HCT116 (cell line): ENCODE measurements at regions not wholly inside any gene's neighbourhood (a gene's known extent, or its start where the extent isn't known, plus 50 kb on each side); places are given as distances from the start of the nearest gene placed in this dataset.

ENCODE experiments used
- ATAC-seq: fragments of 200-7000 bp; cut with Tn5 transposase; 2 replicates; pipeline ENCODE4 v1.9.1; 2020; ENCODE audit warnings: mild to moderate bottlenecking, moderate library complexity
- BruUV-seq: library from RNA; stranded (reverse); fragments of 400-500 nt; replicated peaks from 2 replicates; lab custom pipeline; 2021; lab: Mats Ljungman, UMichigan
- CTCF ChIA-PET: fragments of 300-600 bp; sonication (Branson Sonifier 250); formaldehyde crosslinking; loops from one replicate; lab custom pipeline; 2021; ENCODE audit warnings: antibody characterized with exemption; lab: Charles Lee
- POLR2A ChIA-PET: fragments of 300-600, 350-600 bp; sonication (Branson Sonifier 250); formaldehyde crosslinking; loops from one replicate; lab custom pipeline; 2021; ENCODE audit warnings: antibody characterized with exemption; lab: Charles Lee
- RAD21 ChIA-PET, 2 experiments: fragments of 300-600 bp; sonication (Branson Sonifier 250); formaldehyde crosslinking; loops; one replicate each; lab custom pipeline; 2023; ENCODE audit warnings: low total read pairs in 2 of 2; ENCODE audit not compliant: uncharacterized antibody in 2 of 2, unreplicated experiment in 2 of 2, low non-redundant PET in 1 of 2; lab: Charles Lee
- DNase-seq: peaks from one replicate; pipeline ENCODE4 v3.0.0-alpha.2; 2010; ENCODE audit warnings: low read depth, low spot score
- H2AFZ ChIP-seq: fragments of 200-600 bp; shearing (Covaris generic), sonication (generic); 2 replicates; pipeline ENCODE4 v1.6.1; 2017; ENCODE audit warnings: low read depth, mixed run types, mixed read lengths, antibody characterized with exemption, low read length; ENCODE audit not compliant: poor library complexity, severe bottlenecking
- H3K27ac ChIP-seq: 2 replicates; pipeline ENCODE4 v1.5.1; 2012; ENCODE audit warnings: low read depth, low read length
- H3K27me3 ChIP-seq: fragments of 200-600 bp; sonication (generic); 2 replicates; pipeline ENCODE4 v1.6.1; 2016; ENCODE audit warnings: mixed run types, low read length, mixed read lengths; ENCODE audit not compliant: insufficient read depth
- H3K36me3 ChIP-seq, 2 experiments: fragments of 200-500 bp in 1 of 2; fragments of 200-600 bp in 1 of 2; sonication (Bioruptor generic) in 1 of 2; sonication (generic) in 1 of 2; 2 replicates each; pipeline versions ENCODE4 v1.5.1 to v1.6.1; 2014 to 2016; ENCODE audit warnings: low read length in 2 of 2, inconsistent platforms in 1 of 2, mixed read lengths in 1 of 2, mixed run types in 1 of 2; ENCODE audit not compliant: insufficient read depth in 2 of 2, control insufficient read depth in 1 of 2
- H3K4me1 ChIP-seq, 2 experiments: fragments of 200-600 bp in 1 of 2; sonication (generic) in 1 of 2; 2 replicates each; pipeline versions ENCODE4 v1.5.1 to v1.6.1; 2012 to 2017; ENCODE audit warnings: low read length in 2 of 2, inconsistent platforms in 1 of 2, mild to moderate bottlenecking in 1 of 2, mixed read lengths in 1 of 2, mixed run types in 1 of 2, moderate library complexity in 1 of 2; ENCODE audit not compliant: insufficient read depth in 2 of 2, control insufficient read depth in 1 of 2
- H3K4me2 ChIP-seq: fragments of 200-600 bp; sonication (generic); 2 replicates; pipeline ENCODE4 v1.6.1; 2017; ENCODE audit warnings: mixed run types, low read length, mixed read lengths
- H3K4me3 ChIP-seq, 2 experiments: fragments of 200-600 bp in 1 of 2; sonication (generic) in 1 of 2; replicated peaks in 1 of 2; 2 replicates each; pipeline ENCODE4 v1.5.1; 2011 to 2016; ENCODE audit warnings: low read length in 2 of 2, control low read depth in 1 of 2, low read depth in 1 of 2, mild to moderate bottlenecking in 1 of 2, mixed read lengths in 1 of 2, mixed run types in 1 of 2
- H3K79me2 ChIP-seq: fragments of 200-600 bp; sonication (generic); 2 replicates; pipeline ENCODE4 v1.6.1; 2017; ENCODE audit warnings: mild to moderate bottlenecking, mixed run types, low read length, moderate library complexity, mixed read lengths; ENCODE audit not compliant: insufficient read depth
- H3K9ac ChIP-seq: fragments of 200-600 bp; sonication (generic); 2 replicates; pipeline ENCODE4 v1.6.1; 2016; ENCODE audit warnings: low read length, mixed read lengths
- H3K9me2 ChIP-seq: fragments of 200-600 bp; sonication (generic), shearing (Covaris generic); 2 replicates; pipeline ENCODE4 v1.6.1; 2017; ENCODE audit warnings: mixed run types, mild to moderate bottlenecking, moderate library complexity; ENCODE audit not compliant: insufficient read depth
- H3K9me3 ChIP-seq, 2 experiments: fragments of 200-500 bp in 1 of 2; fragments of 200-600 bp in 1 of 2; sonication (Bioruptor generic) in 1 of 2; sonication (generic) in 1 of 2; 2 replicates each; pipeline ENCODE4 v1.6.1; 2014 to 2017; ENCODE audit warnings: low read length in 2 of 2, mixed read lengths in 2 of 2, inconsistent platforms in 1 of 2, low read depth in 1 of 2, mild to moderate bottlenecking in 1 of 2, mixed run types in 1 of 2, moderate library complexity in 1 of 2; ENCODE audit not compliant: control insufficient read depth in 1 of 2, insufficient read depth in 1 of 2
- H4K20me1 ChIP-seq: fragments of 200-600 bp; sonication (generic), shearing (Covaris generic); 2 replicates; pipeline ENCODE4 v1.6.1; 2017; ENCODE audit warnings: mixed run types, mild to moderate bottlenecking, moderate library complexity; ENCODE audit not compliant: insufficient read depth
- CBX3 ChIP-seq: IDR thresholded peaks from 2 replicates; pipeline ENCODE4 v1.6.1; 2012; ENCODE audit warnings: low read depth
- CEBPB ChIP-seq: IDR thresholded peaks from 2 replicates; pipeline ENCODE4 v1.6.1; 2012; ENCODE audit warnings: low read depth
- EGR1 ChIP-seq: IDR thresholded peaks from 2 replicates; pipeline ENCODE4 v1.6.1; 2012; ENCODE audit warnings: low read depth
- ELF1 ChIP-seq: IDR thresholded peaks from 2 replicates; pipeline ENCODE4 v1.6.1; 2012; ENCODE audit warnings: low read depth, borderline replicate concordance
- EZH2 ChIP-seq: fragments of 200-600 bp; sonication (generic); IDR thresholded peaks from 2 replicates; pipeline ENCODE4 v1.6.1; 2017; ENCODE audit warnings: antibody characterized with exemption, mixed run types
- EZH2phosphoT487 ChIP-seq: fragments of 200-600 bp; IDR thresholded peaks from 2 replicates; pipeline ENCODE4 v1.6.1; 2018; ENCODE audit warnings: antibody characterized with exemption, borderline replicate concordance
- JUND ChIP-seq: IDR thresholded peaks from 2 replicates; pipeline ENCODE4 v1.6.1; 2012
- POLR2AphosphoS5 ChIP-seq: IDR thresholded peaks from 2 replicates; pipeline ENCODE4 v1.6.1; 2011; ENCODE audit warnings: mild to moderate bottlenecking, low read depth, low read length, moderate library complexity
- RAD21 ChIP-seq: IDR thresholded peaks from 2 replicates; pipeline ENCODE4 v1.6.1; 2012; ENCODE audit warnings: low read depth, mild to moderate bottlenecking
- SP1 ChIP-seq: IDR thresholded peaks from 2 replicates; pipeline ENCODE4 v1.6.1; 2012; ENCODE audit warnings: low read depth
- SRF ChIP-seq: IDR thresholded peaks from 2 replicates; pipeline ENCODE4 v1.6.1; 2012; ENCODE audit warnings: low read depth
- TCF7L2 ChIP-seq: IDR thresholded peaks from 2 replicates; pipeline ENCODE4 v1.7.0; 2011; ENCODE audit warnings: borderline replicate concordance, inconsistent platforms; ENCODE audit not compliant: insufficient read depth, insufficient read length; ENCODE audit errors: extremely low read depth
- YY1 ChIP-seq: IDR thresholded peaks from 2 replicates; pipeline ENCODE4 v1.6.1; 2011; ENCODE audit warnings: low read length, low read depth, moderate library complexity, mild to moderate bottlenecking; ENCODE audit not compliant: insufficient replicate concordance; ENCODE audit errors: extremely low read depth
- ZFX ChIP-seq: fragments of 450-650 bp; IDR thresholded peaks from 2 replicates; pipeline ENCODE4 v1.6.1; 2017
- ZNF274 ChIP-seq: fragments of 200-500 bp; sonication (Bioruptor generic); IDR thresholded peaks from 2 replicates; pipeline ENCODE4 v1.6.1; 2014; ENCODE audit warnings: mild to moderate bottlenecking, low read depth, low read length, inconsistent platforms
- intact Hi-C: fragments of 100-400 bp; cut with micrococcal nuclease; formaldehyde crosslinking; loops from 2 replicates; pipeline ENCODE4 v1.10.0; 2022
- TF ChIP-seq, protein P1 (sequence below): IDR thresholded peaks from 2 replicates; pipeline ENCODE4 v1.6.1; 2011; ENCODE audit warnings: mild to moderate bottlenecking, low read length, moderate library complexity; ENCODE audit not compliant: insufficient replicate concordance; ENCODE audit errors: extremely low read depth
- TF ChIP-seq, protein P2 (sequence below): IDR thresholded peaks from 2 replicates; pipeline ENCODE4 v1.6.1; 2012; ENCODE audit warnings: low read depth
- TF ChIP-seq, protein P3 (sequence below): IDR thresholded peaks from 2 replicates; pipeline ENCODE4 v1.6.1; 2012

GRCh38 chr4:145271194-145271593, 90.8 kb upstream of the OTUD4 start:
- no peak for TF ChIP-seq YY1
- TF ChIP-seq, protein P1, sequence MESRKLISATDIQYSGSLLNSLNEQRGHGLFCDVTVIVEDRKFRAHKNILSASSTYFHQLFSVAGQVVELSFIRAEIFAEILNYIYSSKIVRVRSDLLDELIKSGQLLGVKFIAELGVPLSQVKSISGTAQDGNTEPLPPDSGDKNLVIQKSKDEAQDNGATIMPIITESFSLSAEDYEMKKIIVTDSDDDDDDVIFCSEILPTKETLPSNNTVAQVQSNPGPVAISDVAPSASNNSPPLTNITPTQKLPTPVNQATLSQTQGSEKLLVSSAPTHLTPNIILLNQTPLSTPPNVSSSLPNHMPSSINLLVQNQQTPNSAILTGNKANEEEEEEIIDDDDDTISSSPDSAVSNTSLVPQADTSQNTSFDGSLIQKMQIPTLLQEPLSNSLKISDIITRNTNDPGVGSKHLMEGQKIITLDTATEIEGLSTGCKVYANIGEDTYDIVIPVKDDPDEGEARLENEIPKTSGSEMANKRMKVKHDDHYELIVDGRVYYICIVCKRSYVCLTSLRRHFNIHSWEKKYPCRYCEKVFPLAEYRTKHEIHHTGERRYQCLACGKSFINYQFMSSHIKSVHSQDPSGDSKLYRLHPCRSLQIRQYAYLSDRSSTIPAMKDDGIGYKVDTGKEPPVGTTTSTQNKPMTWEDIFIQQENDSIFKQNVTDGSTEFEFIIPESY = no peak
- no peak for TF ChIP-seq JUND
- TF ChIP-seq RAD21 = no peak
- TF ChIP-seq EGR1 = no peak
- no peak for TF ChIP-seq POLR2AphosphoS5
- no peak for TF ChIP-seq SP1
- no peak for TF ChIP-seq EZH2phosphoT487
- TF ChIP-seq ZFX = no peak
- TF ChIP-seq ZNF274 = no peak
- no peak for TF ChIP-seq CBX3
- TF ChIP-seq, protein P2, sequence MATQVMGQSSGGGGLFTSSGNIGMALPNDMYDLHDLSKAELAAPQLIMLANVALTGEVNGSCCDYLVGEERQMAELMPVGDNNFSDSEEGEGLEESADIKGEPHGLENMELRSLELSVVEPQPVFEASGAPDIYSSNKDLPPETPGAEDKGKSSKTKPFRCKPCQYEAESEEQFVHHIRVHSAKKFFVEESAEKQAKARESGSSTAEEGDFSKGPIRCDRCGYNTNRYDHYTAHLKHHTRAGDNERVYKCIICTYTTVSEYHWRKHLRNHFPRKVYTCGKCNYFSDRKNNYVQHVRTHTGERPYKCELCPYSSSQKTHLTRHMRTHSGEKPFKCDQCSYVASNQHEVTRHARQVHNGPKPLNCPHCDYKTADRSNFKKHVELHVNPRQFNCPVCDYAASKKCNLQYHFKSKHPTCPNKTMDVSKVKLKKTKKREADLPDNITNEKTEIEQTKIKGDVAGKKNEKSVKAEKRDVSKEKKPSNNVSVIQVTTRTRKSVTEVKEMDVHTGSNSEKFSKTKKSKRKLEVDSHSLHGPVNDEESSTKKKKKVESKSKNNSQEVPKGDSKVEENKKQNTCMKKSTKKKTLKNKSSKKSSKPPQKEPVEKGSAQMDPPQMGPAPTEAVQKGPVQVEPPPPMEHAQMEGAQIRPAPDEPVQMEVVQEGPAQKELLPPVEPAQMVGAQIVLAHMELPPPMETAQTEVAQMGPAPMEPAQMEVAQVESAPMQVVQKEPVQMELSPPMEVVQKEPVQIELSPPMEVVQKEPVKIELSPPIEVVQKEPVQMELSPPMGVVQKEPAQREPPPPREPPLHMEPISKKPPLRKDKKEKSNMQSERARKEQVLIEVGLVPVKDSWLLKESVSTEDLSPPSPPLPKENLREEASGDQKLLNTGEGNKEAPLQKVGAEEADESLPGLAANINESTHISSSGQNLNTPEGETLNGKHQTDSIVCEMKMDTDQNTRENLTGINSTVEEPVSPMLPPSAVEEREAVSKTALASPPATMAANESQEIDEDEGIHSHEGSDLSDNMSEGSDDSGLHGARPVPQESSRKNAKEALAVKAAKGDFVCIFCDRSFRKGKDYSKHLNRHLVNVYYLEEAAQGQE = no peak
- no peak for TF ChIP-seq CEBPB
- no peak for TF ChIP-seq EZH2
- TF ChIP-seq, protein P3, sequence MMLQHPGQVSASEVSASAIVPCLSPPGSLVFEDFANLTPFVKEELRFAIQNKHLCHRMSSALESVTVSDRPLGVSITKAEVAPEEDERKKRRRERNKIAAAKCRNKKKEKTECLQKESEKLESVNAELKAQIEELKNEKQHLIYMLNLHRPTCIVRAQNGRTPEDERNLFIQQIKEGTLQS = no peak
- TF ChIP-seq ELF1 = no peak
- TF ChIP-seq TCF7L2 = no peak
- no peak for TF ChIP-seq SRF
- TF ChIP-seq, all 23 proteins: peak for 0
- ChIA-PET CTCF (no interaction called here), POLR2A (no interaction called here), RAD21 (no interaction called here)
- no peaks in the 10 kb centered on the region for H3K36me3 ChIP-seq
- H3K9me2 ChIP-seq = no peaks in the 10 kb centered on the region
- no peaks in the 10 kb centered on the region for H3K27me3 ChIP-seq
- H3K79me2 ChIP-seq = no peaks in the 10 kb centered on the region
- H3K27ac ChIP-seq = no peak overlapping the region
- no TSS peak for BruUV-seq
- no peaks in the 10 kb centered on the region for H3K9me3 ChIP-seq
- intact Hi-C loops = no loop called here
- H3K4me2 ChIP-seq = no peak overlapping the region
- ATAC-seq (no peak), DNase-seq (no peak)
- no peak overlapping the region for H3K9ac ChIP-seq
- no peaks in the 10 kb centered on the region for H3K4me1 ChIP-seq
- H3K4me3 ChIP-seq = no peak overlapping the region
- H4K20me1 ChIP-seq = no peaks in the 10 kb centered on the region
- no peak overlapping the region for H2AFZ ChIP-seq
